HG02973 (cell line): ENCODE measurements at regions not wholly inside any gene's neighbourhood (a gene's known extent, or its start where the extent isn't known, plus 50 kb on each side); places are given as distances from the start of the nearest gene placed in this dataset.

Experiments used
- ATAC-seq: cut with Tn5 transposase; IDR thresholded peaks from one replicate; pipeline ENCODE4 v1.9.1; 2021; ENCODE audit warnings: moderate library complexity; ENCODE audit not compliant: unreplicated experiment

GRCh38 chr6:24987446-24988115 is 51.8 kb upstream of the RIPOR2 start:
- no peak for ATAC-seq

GRCh38 chr6:24988562-24988961 is 52.8 kb upstream of the RIPOR2 start:
- ATAC-seq: no peak

- no peak for ATAC-seq
Observed at GRCh38 chr6:24990236-24990845, 54.6 kb upstream of the RIPOR2 start.

- ATAC-seq: no peak
Observed at GRCh38 chr6:24990944-24991809, 55.4 kb upstream of the RIPOR2 start.

GRCh38 chr6:24991810-24992467 is 56.2 kb upstream of the RIPOR2 start:
- ATAC-seq: peak; percentile 90

GRCh38 chr6:24994812-24995211 is 59.1 kb upstream of the RIPOR2 start:
- ATAC-seq: no peak

- no peak for ATAC-seq
Observed at GRCh38 chr6:24995270-24995669, 59.5 kb upstream of the RIPOR2 start.

- no peak for ATAC-seq
Observed at GRCh38 chr6:24996269-24996836, 60.6 kb upstream of the RIPOR2 start.

GRCh38 chr6:24997231-24997630 is 61.5 kb upstream of the RIPOR2 start:
- ATAC-seq: no peak

GRCh38 chr6:24997905-24998304 is 62.1 kb upstream of the RIPOR2 start:
- no peak for ATAC-seq

GRCh38 chr6:25002326-25003091 is 66.7 kb upstream of the RIPOR2 start:
- no peak for ATAC-seq

GRCh38 chr6:25004357-25004756 is 68.6 kb upstream of the RIPOR2 start:
- no peak for ATAC-seq

- ATAC-seq: no peak
Observed at GRCh38 chr6:25005010-25005409, 69.2 kb upstream of the RIPOR2 start.

- ATAC-seq: no peak
Observed at GRCh38 chr6:25006075-25006474, 70.3 kb upstream of the RIPOR2 start.

GRCh38 chr6:25006565-25007001 is 70.8 kb upstream of the RIPOR2 start:
- no peak for ATAC-seq

GRCh38 chr6:25007269-25007699 is 71.5 kb upstream of the RIPOR2 start:
- peak; percentile 82 for ATAC-seq

GRCh38 chr6:25008707-25009392 is 73.1 kb upstream of the RIPOR2 start:
- ATAC-seq: no peak

GRCh38 chr6:25009393-25009710 is 73.6 kb upstream of the RIPOR2 start:
- ATAC-seq: no peak

- ATAC-seq: no peak
Observed at GRCh38 chr6:25010176-25010575, 74.4 kb upstream of the RIPOR2 start.
